Neural crest cell (in vitro differentiated cells): ENCODE measurements at regions not wholly inside any gene's neighbourhood (a gene's known extent, or its start where the extent isn't known, plus 50 kb on each side); places are given as distances from the start of the nearest gene placed in this dataset.
A peak's percentile ranks its signal among the peaks of the same experiment; 100 is the strongest.

Experiments
- DNase-seq: peaks from one replicate; pipeline ENCODE4 v3.0.0; 2021; ENCODE audit warnings: low read depth, mixed read lengths, low spot score
- H3K27ac Mint-ChIP-seq: one replicate; pipeline ENCODE4 v1.8.0; 2021; ENCODE audit warnings: mild to moderate bottlenecking, mixed read lengths; ENCODE audit not compliant: unreplicated experiment
- H3K27me3 Mint-ChIP-seq: 2 replicates; pipeline ENCODE4 v1.8.0; 2021; ENCODE audit warnings: low read depth, mild to moderate bottlenecking, mixed read lengths
- H3K36me3 Mint-ChIP-seq: 2 replicates; pipeline ENCODE4 v1.8.0; 2021; ENCODE audit warnings: low read depth, mild to moderate bottlenecking, mixed read lengths
- H3K4me1 Mint-ChIP-seq: 2 replicates; pipeline ENCODE4 v1.8.0; 2021; ENCODE audit warnings: mixed read lengths
- H3K4me3 Mint-ChIP-seq: one replicate; pipeline ENCODE4 v1.8.0; 2021; ENCODE audit warnings: mild to moderate bottlenecking, mixed read lengths
- H3K9me3 Mint-ChIP-seq: 2 replicates; pipeline ENCODE4 v1.8.0; 2021; ENCODE audit warnings: mixed read lengths
- TF ChIP-seq, protein P1 (sequence below): fragments of 200-600 bp; sonication (generic); conservative IDR thresholded peaks from 2 replicates; pipeline ENCODE4 v1.5.0; 2021; ENCODE audit warnings: antibody characterized with exemption, mild to moderate bottlenecking

DNA sequence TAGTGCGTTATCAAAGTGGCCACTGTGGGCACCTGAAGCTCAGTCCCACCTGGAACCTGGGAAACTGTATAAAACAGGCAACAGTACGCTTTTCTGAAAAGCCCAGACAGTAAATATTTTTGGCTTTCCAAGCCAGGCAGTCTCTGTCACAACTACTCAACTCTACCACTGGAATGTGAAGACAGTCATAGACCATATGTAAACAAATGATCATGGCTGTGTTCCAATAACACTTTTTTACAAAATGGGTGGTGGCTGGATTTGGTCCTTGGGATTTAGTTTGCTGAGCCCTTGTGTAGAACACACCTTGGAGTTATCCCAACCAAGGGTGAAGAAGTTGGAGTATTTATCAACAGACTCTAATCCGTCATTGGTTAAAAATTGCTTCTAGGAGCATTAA lies 259.9 kb downstream of the SKIDA1 start:
- H3K36me3 Mint-ChIP-seq: no peaks in the 10 kb centered on the region
- no peaks in the 10 kb centered on the region for H3K9me3 Mint-ChIP-seq
- H3K27ac Mint-ChIP-seq: no peak overlapping the region
- H3K27me3 Mint-ChIP-seq: no peaks in the 10 kb centered on the region
- peaks cover 29% of the 10 kb centered on the region for H3K4me1 Mint-ChIP-seq
- TF ChIP-seq, protein P1, sequence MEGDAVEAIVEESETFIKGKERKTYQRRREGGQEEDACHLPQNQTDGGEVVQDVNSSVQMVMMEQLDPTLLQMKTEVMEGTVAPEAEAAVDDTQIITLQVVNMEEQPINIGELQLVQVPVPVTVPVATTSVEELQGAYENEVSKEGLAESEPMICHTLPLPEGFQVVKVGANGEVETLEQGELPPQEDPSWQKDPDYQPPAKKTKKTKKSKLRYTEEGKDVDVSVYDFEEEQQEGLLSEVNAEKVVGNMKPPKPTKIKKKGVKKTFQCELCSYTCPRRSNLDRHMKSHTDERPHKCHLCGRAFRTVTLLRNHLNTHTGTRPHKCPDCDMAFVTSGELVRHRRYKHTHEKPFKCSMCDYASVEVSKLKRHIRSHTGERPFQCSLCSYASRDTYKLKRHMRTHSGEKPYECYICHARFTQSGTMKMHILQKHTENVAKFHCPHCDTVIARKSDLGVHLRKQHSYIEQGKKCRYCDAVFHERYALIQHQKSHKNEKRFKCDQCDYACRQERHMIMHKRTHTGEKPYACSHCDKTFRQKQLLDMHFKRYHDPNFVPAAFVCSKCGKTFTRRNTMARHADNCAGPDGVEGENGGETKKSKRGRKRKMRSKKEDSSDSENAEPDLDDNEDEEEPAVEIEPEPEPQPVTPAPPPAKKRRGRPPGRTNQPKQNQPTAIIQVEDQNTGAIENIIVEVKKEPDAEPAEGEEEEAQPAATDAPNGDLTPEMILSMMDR: no peak
- DNase-seq: no peak
- H3K4me3 Mint-ChIP-seq: no peak overlapping the region

DNA sequence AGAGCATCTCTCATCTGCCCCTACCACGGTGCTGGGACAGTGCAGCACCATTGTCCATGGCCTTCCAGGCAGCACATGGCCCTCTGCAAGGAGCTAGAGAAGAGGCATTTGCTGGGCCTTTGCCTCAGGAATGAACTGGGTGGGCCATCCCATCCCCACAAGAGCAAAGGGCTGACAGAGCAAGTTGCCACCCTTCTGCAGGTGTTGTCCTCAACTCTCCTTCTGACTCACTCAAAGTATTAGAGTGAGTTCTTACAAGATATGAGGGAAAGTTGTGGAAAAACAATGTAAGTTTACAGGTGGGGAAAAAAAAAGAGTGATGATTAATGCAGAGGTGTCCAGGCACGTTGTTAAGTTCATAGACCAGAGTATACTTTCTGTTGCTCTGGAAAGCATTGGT lies 261.2 kb downstream of the SKIDA1 start:
- no peaks in the 10 kb centered on the region for H3K9me3 Mint-ChIP-seq
- no peaks in the 10 kb centered on the region for H3K27me3 Mint-ChIP-seq
- H3K4me1 Mint-ChIP-seq: peaks cover 32% of the 10 kb centered on the region
- no peak overlapping the region for H3K4me3 Mint-ChIP-seq
- H3K27ac Mint-ChIP-seq: no peak overlapping the region
- no peak for DNase-seq
- TF ChIP-seq, protein P1: no peak
- no peaks in the 10 kb centered on the region for H3K36me3 Mint-ChIP-seq

DNA sequence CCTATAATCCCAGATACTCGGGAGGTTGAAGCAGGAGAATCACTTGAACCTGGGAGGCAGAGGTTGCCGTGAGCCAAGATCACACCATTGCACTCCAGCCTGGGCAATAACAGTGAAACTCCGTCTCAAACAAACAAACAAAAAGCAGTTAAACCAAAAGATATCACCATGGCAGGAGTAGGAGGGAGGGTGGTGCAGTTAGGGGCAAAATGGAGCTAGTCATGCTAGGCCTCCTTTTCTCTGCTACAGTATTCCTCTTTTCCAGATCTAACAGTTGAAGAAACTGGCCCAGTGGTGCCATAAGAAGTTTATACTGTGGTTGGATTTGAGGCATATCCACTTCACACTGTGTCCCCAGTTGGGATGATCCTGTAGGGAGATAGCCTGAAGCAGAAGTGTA lies 261.6 kb downstream of the SKIDA1 start:
- Mint-ChIP-seq H3K27me3 (no peaks in the 10 kb centered on the region), H3K9me3 (no peaks in the 10 kb centered on the region), H3K27ac (no peak overlapping the region), H3K36me3 (no peaks in the 10 kb centered on the region), H3K4me3 (no peak overlapping the region), H3K4me1 (peaks cover 32% of the 10 kb centered on the region)
- TF ChIP-seq, protein P1: no peak
- no peak for DNase-seq

DNA sequence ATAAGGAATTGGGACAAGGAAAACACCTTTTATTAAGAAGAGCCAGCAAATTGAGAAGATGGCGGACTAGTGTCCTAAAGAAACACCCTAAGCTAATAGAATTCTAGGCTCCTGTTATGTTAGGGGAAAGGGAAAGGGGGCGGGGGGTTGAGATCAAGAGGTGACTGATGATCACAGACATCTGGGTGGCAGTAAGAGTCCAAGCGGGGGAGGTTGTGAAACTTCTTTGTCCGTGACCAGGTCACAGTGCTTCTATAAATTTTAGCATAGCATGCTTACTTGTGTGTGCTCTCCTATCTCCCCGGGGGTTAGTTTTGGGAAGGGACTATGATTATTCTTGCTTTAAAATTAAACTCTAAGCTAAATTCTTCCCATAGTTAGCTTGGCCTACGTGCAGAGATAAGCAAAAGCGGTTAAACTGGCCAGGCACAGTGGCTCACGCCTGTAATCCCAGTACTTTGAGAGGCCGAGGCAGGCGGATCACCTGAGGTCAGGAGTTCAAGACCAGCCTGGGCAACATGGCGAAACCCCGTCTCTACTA lies 262.1 kb downstream of the SKIDA1 start:
- no peaks in the 10 kb centered on the region for H3K36me3 Mint-ChIP-seq
- H3K27me3 Mint-ChIP-seq: no peaks in the 10 kb centered on the region
- no peaks in the 10 kb centered on the region for H3K9me3 Mint-ChIP-seq
- TF ChIP-seq, protein P1: no peak
- H3K27ac Mint-ChIP-seq: no peak overlapping the region
- DNase-seq: no peak
- H3K4me1 Mint-ChIP-seq: peaks cover 32% of the 10 kb centered on the region
- no peak overlapping the region for H3K4me3 Mint-ChIP-seq

GRCh38 chr10:21261842-21262294 lies 263.6 kb downstream of the SKIDA1 start:
- DNase-seq: peak; percentile 17
- peak overlapping the region; percentile 22 for H3K4me3 Mint-ChIP-seq

More at GRCh38 chr10:21261842-21262294, 263.6 kb downstream of the SKIDA1 start:
- Mint-ChIP-seq H3K27me3 (no peaks in the 10 kb centered on the region), H3K36me3 (no peaks in the 10 kb centered on the region), H3K27ac (peak overlapping the region; percentile 81), H3K9me3 (no peaks in the 10 kb centered on the region), H3K4me1 (peaks cover 32% of the 10 kb centered on the region)
- TF ChIP-seq, protein P1: no peak
